HepG2 (cell line): ENCODE measurements at regions not wholly inside any gene's neighbourhood (a gene's known extent, or its start where the extent isn't known, plus 50 kb on each side); places are given as distances from the start of the nearest gene placed in this dataset.

ENCODE experiments used
- ATAC-seq: fragments of 200-7000 bp; cut with Tn5 transposase; 3 replicates; pipeline ENCODE4 v1.9.1; 2020; ENCODE audit warnings: mild to moderate bottlenecking, moderate library complexity
- BruUV-seq: library from RNA; stranded (reverse); fragments of 400-500 nt; replicated peaks from 2 replicates; lab custom pipeline; 2021; lab: Mats Ljungman, UMichigan
- CTCF ChIA-PET: fragments of 300-600 bp; formaldehyde crosslinking; extraction: SDS; loops from one replicate; lab custom pipeline; 2021; ENCODE audit warnings: low total read pairs, inconsistent platforms, low intra/inter-chr PET ratio; lab: Yijun Ruan, JAX
- POLR2A ChIA-PET: fragments of 350-600 bp; sonication (Branson Sonifier 250); formaldehyde crosslinking; loops from one replicate; lab custom pipeline; 2020; ENCODE audit warnings: antibody characterized with exemption, inconsistent platforms; lab: Yijun Ruan, JAX
- DNase-seq: peaks from one replicate; pipeline ENCODE4 v3.0.0-alpha.2; 2015; ENCODE audit warnings: low spot score
- FAIRE-seq: peaks from 3 replicates; lab custom pipeline; 2011; peaks lifted over from hg19 to GRCh38; lab: Jason Lieb, UNC
- H2AFZ ChIP-seq: one replicate; pipeline ENCODE4 v1.6.1; 2011; ENCODE audit warnings: low read length, inconsistent platforms
- H3K27ac ChIP-seq: fragments of 300-600 bp; 3 replicates; pipeline ENCODE4 v1.8.0; 2011; ENCODE audit warnings: mixed run types, mild to moderate bottlenecking, mixed read lengths, low read length, inconsistent platforms; ENCODE audit not compliant: insufficient read depth; ENCODE audit errors: extremely low read length
- H3K27me3 ChIP-seq, 2 experiments: fragments of 200-600 bp in 1 of 2; 2 replicates in 1 of 2; 3 replicates in 1 of 2; pipeline versions ENCODE4 v1.6.0 to v1.8.0; 2011; ENCODE audit warnings: low read length in 2 of 2, mild to moderate bottlenecking in 2 of 2, moderate library complexity in 2 of 2, inconsistent platforms in 1 of 2; ENCODE audit not compliant: insufficient read depth in 2 of 2, control insufficient read depth in 1 of 2
- H3K36me3 ChIP-seq, 2 experiments: fragments of 200-600 bp in 1 of 2; replicated peaks in 1 of 2; 2 replicates in 1 of 2; 3 replicates in 1 of 2; pipeline versions ENCODE4 v1.5.1 to v1.8.0; 2011; ENCODE audit warnings: low read length in 2 of 2, inconsistent platforms in 1 of 2; ENCODE audit not compliant: insufficient read depth in 2 of 2, control insufficient read depth in 1 of 2
- H3K4me1 ChIP-seq: 2 replicates; pipeline ENCODE4 v1.5.1; 2012; ENCODE audit warnings: low read length, inconsistent platforms; ENCODE audit not compliant: insufficient read depth
- H3K4me2 ChIP-seq: 2 replicates; pipeline ENCODE4 v1.6.0; 2011; ENCODE audit warnings: low read depth, low read length, inconsistent platforms
- H3K4me3 ChIP-seq, 3 experiments: fragments of 200-600 bp in 1 of 3; sonication (generic), shearing (Covaris generic) in 1 of 3; replicated peaks in 1 of 3; 2 replicates each; pipeline ENCODE4 v1.5.1; 2011 to 2016; ENCODE audit warnings: low read length in 3 of 3, inconsistent platforms in 2 of 3, low read depth in 2 of 3, mild to moderate bottlenecking in 2 of 3, control low read depth in 1 of 3, mixed read lengths in 1 of 3; ENCODE audit not compliant: insufficient read depth in 1 of 3
- H3K79me2 ChIP-seq: one replicate; pipeline ENCODE4 v1.6.1; 2011; ENCODE audit warnings: low read length, inconsistent platforms; ENCODE audit not compliant: insufficient read depth
- H3K9ac ChIP-seq: 2 replicates; pipeline ENCODE4 v1.6.0; 2011; ENCODE audit warnings: mild to moderate bottlenecking, low read depth, low read length, inconsistent platforms; ENCODE audit not compliant: insufficient read depth
- H3K9me3 ChIP-seq: 2 replicates; pipeline ENCODE4 v1.5.1; 2012; ENCODE audit warnings: mild to moderate bottlenecking, low read length
- H4K20me1 ChIP-seq: 2 replicates; pipeline ENCODE4 v1.6.0; 2011; ENCODE audit warnings: inconsistent platforms, mild to moderate bottlenecking, low read length, moderate library complexity; ENCODE audit not compliant: insufficient read depth
- AGO1 ChIP-seq: fragments of 200-400 bp; formaldehyde crosslinking; IDR thresholded peaks from 2 replicates; pipeline ENCODE4 v1.6.1; 2017; ENCODE audit warnings: mild to moderate bottlenecking, low read depth, low read length, moderate library complexity; ENCODE audit not compliant: poor library complexity, severe bottlenecking
- FOXM1 ChIP-seq: sonication (generic); formaldehyde crosslinking; IDR thresholded peaks from 2 replicates; pipeline ENCODE4 v1.5.0; 2020; ENCODE audit warnings: missing genetic modification reagents
- NKX3-1 ChIP-seq: sonication (generic); formaldehyde crosslinking; IDR thresholded peaks from 2 replicates; pipeline ENCODE4 v1.5.0; 2020; ENCODE audit warnings: missing genetic modification reagents
- NONO ChIP-seq, 2 experiments: fragments of 450-650 bp in 1 of 2; sonication (generic) in 1 of 2; formaldehyde crosslinking in 1 of 2; IDR thresholded peaks in 1 of 2; conservative IDR thresholded peaks in 1 of 2; 2 replicates each; pipeline versions ENCODE4 v1.6.1 to v1.8.0; 2017 to 2022; ENCODE audit warnings: mild to moderate bottlenecking in 1 of 2, missing genetic modification reagents in 1 of 2, moderate library complexity in 1 of 2
- PHF8 ChIP-seq: sonication (generic); formaldehyde crosslinking; IDR thresholded peaks from 2 replicates; pipeline ENCODE4 v1.5.0; 2020; ENCODE audit warnings: missing genetic modification reagents
- RXRA ChIP-seq: sonication (generic); formaldehyde crosslinking; IDR thresholded peaks from 2 replicates; pipeline ENCODE4 v1.5.1; 2020; ENCODE audit warnings: missing genetic modification reagents
- SALL2 ChIP-seq: sonication (generic); formaldehyde crosslinking; IDR thresholded peaks from 2 replicates; pipeline ENCODE4 v1.8.1; 2023; ENCODE audit warnings: mild to moderate bottlenecking, missing genetic modification reagents, inconsistent platforms
- SMYD3 ChIP-seq: sonication (generic); formaldehyde crosslinking; IDR thresholded peaks from 2 replicates; pipeline ENCODE4 v1.8.1; 2023; ENCODE audit warnings: mild to moderate bottlenecking, missing genetic modification reagents
- ZKSCAN8 ChIP-seq: IDR thresholded peaks from 2 replicates; pipeline ENCODE4 v1.6.1; 2016; ENCODE audit warnings: borderline replicate concordance, missing genetic modification reagents, missing compliant biosample characterization
- ZNF20 ChIP-seq: sonication (generic); formaldehyde crosslinking; IDR thresholded peaks from 2 replicates; pipeline ENCODE4 v1.4.0; 2020; ENCODE audit warnings: mild to moderate bottlenecking, moderate library complexity, missing genetic modification reagents
- WGBS: methylation state at CpG from one replicate; pipeline ENCODE4 v1.1.6; 2017; ENCODE audit warnings: low lambda C conversion rate; 5-methylcytosine and 5-hydroxymethylcytosine counted together
- in situ Hi-C: cut with HindIII; loops from 2 replicates; pipeline ENCODE4 v1.10.0; 2017; ENCODE audit warnings: low pct_unique_long_range_greater_than_20kb; ENCODE audit not compliant: extremely low pct_ligation_motif_present
- intact Hi-C: fragments of 100-400 bp; cut with micrococcal nuclease; formaldehyde crosslinking; loops from one replicate; pipeline ENCODE4 v1.10.0; 2022; ENCODE audit not compliant: unreplicated experiment
- TF ChIP-seq, protein P1 (sequence below): sonication (generic); formaldehyde crosslinking; IDR thresholded peaks from 2 replicates; pipeline ENCODE4 v1.8.1; 2023; ENCODE audit warnings: mild to moderate bottlenecking, missing genetic modification reagents, borderline replicate concordance
- TF ChIP-seq, protein P2 (sequence below): sonication (generic); formaldehyde crosslinking; IDR thresholded peaks from 2 replicates; pipeline ENCODE4 v1.4.0; 2020; ENCODE audit warnings: low read depth, mild to moderate bottlenecking, missing genetic modification reagents
- TF ChIP-seq, protein P3 (sequence below): sonication (generic); formaldehyde crosslinking; IDR thresholded peaks from 2 replicates; pipeline ENCODE4 v1.4.0; 2020; ENCODE audit warnings: missing genetic modification reagents, borderline replicate concordance
- TF ChIP-seq, protein P4 (sequence below): sonication (generic); formaldehyde crosslinking; IDR thresholded peaks from 2 replicates; pipeline ENCODE4 v1.5.0; 2020; ENCODE audit warnings: missing genetic modification reagents
- TF ChIP-seq, protein P5 (sequence below): sonication (generic); formaldehyde crosslinking; IDR thresholded peaks from 2 replicates; pipeline ENCODE4 v1.4.0; 2020; ENCODE audit warnings: missing genetic modification reagents
- TF ChIP-seq, protein P6 (sequence below): sonication (generic); formaldehyde crosslinking; IDR thresholded peaks from 2 replicates; pipeline ENCODE4 v1.5.0; 2020; ENCODE audit warnings: missing genetic modification reagents, mild to moderate bottlenecking, borderline replicate concordance

DNA sequence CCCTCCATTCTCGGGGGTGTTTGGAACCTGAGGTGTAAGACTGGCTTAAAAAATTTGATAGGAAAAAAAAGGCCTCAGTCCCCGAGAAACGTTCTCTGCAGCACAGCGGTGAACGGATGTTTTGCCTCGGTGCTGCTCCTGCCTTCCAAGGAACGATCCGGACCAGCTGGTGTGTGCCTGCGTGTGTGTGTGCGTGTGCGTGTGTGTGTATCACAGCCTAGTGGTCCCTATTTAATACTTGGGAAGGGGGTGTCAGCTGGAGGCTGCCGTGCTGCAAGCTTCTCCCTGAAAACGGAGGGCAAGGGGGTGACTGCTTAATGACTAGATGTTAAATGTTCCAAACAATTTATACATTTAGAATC, 76.9 kb downstream of the LHX2 start:
- 25% methylated on average over 9 of the region's 13 CpGs for WGBS
- Histone ChIP-seq H3K27ac (no peak overlapping the region), H3K4me1 (no peaks in the 10 kb centered on the region), H3K4me2 (no peak overlapping the region), H4K20me1 (no peaks in the 10 kb centered on the region), H2AFZ (no peak overlapping the region), H3K4me3 (no peak overlapping the region), H3K27me3 (peaks cover 0 to 9% of the 10 kb centered on the region in 2 experiments; a peak in 2 of 5 replicates), H3K9ac (no peak overlapping the region), H3K36me3 (no peaks in the 10 kb centered on the region), H3K79me2 (no peaks in the 10 kb centered on the region), H3K9me3 (no peaks in the 10 kb centered on the region)
- in situ Hi-C loops (no loop called here), intact Hi-C loops (no loop called here)
- ChIA-PET CTCF (no interaction called here), POLR2A (no interaction called here)
- FAIRE-seq (no peak), ATAC-seq (no peak), DNase-seq (no peak)
- BruUV-seq = no TSS peak
- TF ChIP-seq, protein P1, sequence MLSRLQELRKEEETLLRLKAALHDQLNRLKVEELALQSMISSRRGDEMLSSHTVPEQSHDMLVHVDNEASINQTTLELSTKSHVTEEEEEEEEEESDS (CRISPR knock-in tag) = no peak
- TF ChIP-seq, protein P2, sequence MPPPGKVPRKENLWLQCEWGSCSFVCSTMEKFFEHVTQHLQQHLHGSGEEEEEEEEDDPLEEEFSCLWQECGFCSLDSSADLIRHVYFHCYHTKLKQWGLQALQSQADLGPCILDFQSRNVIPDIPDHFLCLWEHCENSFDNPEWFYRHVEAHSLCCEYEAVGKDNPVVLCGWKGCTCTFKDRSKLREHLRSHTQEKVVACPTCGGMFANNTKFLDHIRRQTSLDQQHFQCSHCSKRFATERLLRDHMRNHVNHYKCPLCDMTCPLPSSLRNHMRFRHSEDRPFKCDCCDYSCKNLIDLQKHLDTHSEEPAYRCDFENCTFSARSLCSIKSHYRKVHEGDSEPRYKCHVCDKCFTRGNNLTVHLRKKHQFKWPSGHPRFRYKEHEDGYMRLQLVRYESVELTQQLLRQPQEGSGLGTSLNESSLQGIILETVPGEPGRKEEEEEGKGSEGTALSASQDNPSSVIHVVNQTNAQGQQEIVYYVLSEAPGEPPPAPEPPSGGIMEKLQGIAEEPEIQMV (CRISPR knock-in tag) = no peak
- no peak for TF ChIP-seq ZKSCAN8 (CRISPR knock-in tag)
- TF ChIP-seq NONO (IDR thresholded peaks at IDR 0.05) = no peak
- TF ChIP-seq NONO (CRISPR knock-in tag; conservative IDR thresholded peaks at IDR 0.05) = no peak
- TF ChIP-seq, protein P3, sequence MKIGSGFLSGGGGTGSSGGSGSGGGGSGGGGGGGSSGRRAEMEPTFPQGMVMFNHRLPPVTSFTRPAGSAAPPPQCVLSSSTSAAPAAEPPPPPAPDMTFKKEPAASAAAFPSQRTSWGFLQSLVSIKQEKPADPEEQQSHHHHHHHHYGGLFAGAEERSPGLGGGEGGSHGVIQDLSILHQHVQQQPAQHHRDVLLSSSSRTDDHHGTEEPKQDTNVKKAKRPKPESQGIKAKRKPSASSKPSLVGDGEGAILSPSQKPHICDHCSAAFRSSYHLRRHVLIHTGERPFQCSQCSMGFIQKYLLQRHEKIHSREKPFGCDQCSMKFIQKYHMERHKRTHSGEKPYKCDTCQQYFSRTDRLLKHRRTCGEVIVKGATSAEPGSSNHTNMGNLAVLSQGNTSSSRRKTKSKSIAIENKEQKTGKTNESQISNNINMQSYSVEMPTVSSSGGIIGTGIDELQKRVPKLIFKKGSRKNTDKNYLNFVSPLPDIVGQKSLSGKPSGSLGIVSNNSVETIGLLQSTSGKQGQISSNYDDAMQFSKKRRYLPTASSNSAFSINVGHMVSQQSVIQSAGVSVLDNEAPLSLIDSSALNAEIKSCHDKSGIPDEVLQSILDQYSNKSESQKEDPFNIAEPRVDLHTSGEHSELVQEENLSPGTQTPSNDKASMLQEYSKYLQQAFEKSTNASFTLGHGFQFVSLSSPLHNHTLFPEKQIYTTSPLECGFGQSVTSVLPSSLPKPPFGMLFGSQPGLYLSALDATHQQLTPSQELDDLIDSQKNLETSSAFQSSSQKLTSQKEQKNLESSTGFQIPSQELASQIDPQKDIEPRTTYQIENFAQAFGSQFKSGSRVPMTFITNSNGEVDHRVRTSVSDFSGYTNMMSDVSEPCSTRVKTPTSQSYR = no peak
- no peak for TF ChIP-seq AGO1
- no peak for TF ChIP-seq NKX3-1 (CRISPR knock-in tag)
- TF ChIP-seq, protein P4, sequence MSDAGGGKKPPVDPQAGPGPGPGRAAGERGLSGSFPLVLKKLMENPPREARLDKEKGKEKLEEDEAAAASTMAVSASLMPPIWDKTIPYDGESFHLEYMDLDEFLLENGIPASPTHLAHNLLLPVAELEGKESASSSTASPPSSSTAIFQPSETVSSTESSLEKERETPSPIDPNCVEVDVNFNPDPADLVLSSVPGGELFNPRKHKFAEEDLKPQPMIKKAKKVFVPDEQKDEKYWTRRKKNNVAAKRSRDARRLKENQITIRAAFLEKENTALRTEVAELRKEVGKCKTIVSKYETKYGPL (CRISPR knock-in tag) = no peak
- TF ChIP-seq ZNF20 (CRISPR knock-in tag) = no peak
- no peak for TF ChIP-seq RXRA (CRISPR knock-in tag)
- TF ChIP-seq FOXM1 (CRISPR knock-in tag) = no peak
- no peak for TF ChIP-seq PHF8 (CRISPR knock-in tag)
- TF ChIP-seq, protein P5, sequence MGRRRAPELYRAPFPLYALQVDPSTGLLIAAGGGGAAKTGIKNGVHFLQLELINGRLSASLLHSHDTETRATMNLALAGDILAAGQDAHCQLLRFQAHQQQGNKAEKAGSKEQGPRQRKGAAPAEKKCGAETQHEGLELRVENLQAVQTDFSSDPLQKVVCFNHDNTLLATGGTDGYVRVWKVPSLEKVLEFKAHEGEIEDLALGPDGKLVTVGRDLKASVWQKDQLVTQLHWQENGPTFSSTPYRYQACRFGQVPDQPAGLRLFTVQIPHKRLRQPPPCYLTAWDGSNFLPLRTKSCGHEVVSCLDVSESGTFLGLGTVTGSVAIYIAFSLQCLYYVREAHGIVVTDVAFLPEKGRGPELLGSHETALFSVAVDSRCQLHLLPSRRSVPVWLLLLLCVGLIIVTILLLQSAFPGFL = no peak
- TF ChIP-seq SMYD3 = no peak
- TF ChIP-seq, protein P6, sequence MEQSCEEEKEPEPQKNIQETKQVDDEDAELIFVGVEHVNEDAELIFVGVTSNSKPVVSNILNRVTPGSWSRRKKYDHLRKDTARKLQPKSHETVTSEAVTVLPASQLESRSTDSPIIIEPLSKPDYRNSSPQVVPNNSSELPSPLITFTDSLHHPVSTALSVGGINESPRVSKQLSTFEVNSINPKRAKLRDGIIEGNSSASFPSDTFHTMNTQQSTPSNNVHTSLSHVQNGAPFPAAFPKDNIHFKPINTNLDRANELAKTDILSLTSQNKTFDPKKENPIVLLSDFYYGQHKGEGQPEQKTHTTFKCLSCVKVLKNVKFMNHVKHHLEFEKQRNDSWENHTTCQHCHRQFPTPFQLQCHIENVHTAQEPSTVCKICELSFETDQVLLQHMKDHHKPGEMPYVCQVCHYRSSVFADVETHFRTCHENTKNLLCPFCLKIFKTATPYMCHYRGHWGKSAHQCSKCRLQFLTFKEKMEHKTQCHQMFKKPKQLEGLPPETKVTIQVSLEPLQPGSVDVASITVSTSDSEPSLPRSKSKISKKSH = no peak
- TF ChIP-seq SALL2 (CRISPR knock-in tag) = no peak
